ENCODE measurements at regions not wholly inside any gene's neighbourhood (a gene's known extent, or its start where the extent isn't known, plus 50 kb on each side); places are given as distances from the start of the nearest gene placed in this dataset.
"Not testable (repeated sequence)": the region's sequence is repeated elsewhere in the genome, so short reads cannot be mapped to it uniquely, and the experiment has no call there.

- Histone ChIP-seq H2BK20ac (ENCODE audit: low read depth, low read length) (no peak overlapping the region), H3K36me3 (ENCODE audit: control insufficient read depth, insufficient read depth, low read length) (no peaks in the 10 kb centered on the region), H2BK120ac (ENCODE audit: low read depth, low read length) (no peak overlapping the region), H3K18ac (ENCODE audit: low read depth, low read length) (no peak overlapping the region), H3K9ac (ENCODE audit: low read depth, low read length) (no peak overlapping the region), H4K20me1 (ENCODE audit: insufficient read depth, low read length) (no peaks in the 10 kb centered on the region), H2AFZ (replicated peaks; ENCODE audit: low read length, poor library complexity) (no peak overlapping the region), H4K91ac (ENCODE audit: insufficient read depth, low read depth, low read length) (no peak overlapping the region), H3K4ac (ENCODE audit: low read depth, low read length) (no peak overlapping the region), H3K4me2 (ENCODE audit: low read depth, low read length) (no peak overlapping the region), H2BK5ac (ENCODE audit: low read depth, low read length, poor library complexity, severe bottlenecking) (no peak overlapping the region), H3K9me1 (ENCODE audit: insufficient read depth, low read length) (no peaks in the 10 kb centered on the region), H3K79me1 (ENCODE audit: low read depth in 1 of 2, low read length in 2 of 2) (no peaks in the 10 kb centered on the region), H2AK5ac (ENCODE audit: low read depth, low read length) (no peak overlapping the region), H3K27ac (ENCODE audit: insufficient read depth, low read length) (no peak overlapping the region), H4K8ac (ENCODE audit: low read depth in 2 of 2, low read length in 2 of 2) (no peak overlapping the region), H3K27me3 (ENCODE audit: control insufficient read depth, insufficient read depth, low read length) (no peaks in the 10 kb centered on the region), H2BK15ac (ENCODE audit: low read depth, low read length) (no peak overlapping the region), H3K4me1 (ENCODE audit: control insufficient read depth, insufficient read depth, low read length) (no peaks in the 10 kb centered on the region), H3K56ac (ENCODE audit: extremely low read depth, insufficient read depth, low read length) (no peak overlapping the region), H3K23ac (ENCODE audit: low read depth, low read length) (no peak overlapping the region), H3K14ac (replicated peaks; ENCODE audit: low read depth, low read length) (no peak overlapping the region), H3K4me3 (ENCODE audit: insufficient read depth, low read depth, low read length) (no peak overlapping the region), H4K5ac (ENCODE audit: low read depth, low read length) (no peak overlapping the region), H3K9me3 (ENCODE audit: control insufficient read depth, insufficient read depth, low read length) (peaks cover 10% of the 10 kb centered on the region), H2AK9ac (replicated peaks; ENCODE audit: low read depth, low read length, poor library complexity) (no peak overlapping the region)
- dilution Hi-C loops (cut with HindIII; ENCODE audit: low sequenced_read_pairs, unreplicated experiment) (no loop called here), intact Hi-C loops (cut with micrococcal nuclease) (no loop called here), in situ Hi-C loops (cut with MboI; ENCODE audit: low sequenced_read_pairs) (no loop called here)
- POLR2A ChIA-PET (ENCODE audit: unreplicated experiment): no interaction called here
- CTCF ChIA-PET: no interaction called here
- no peak for ATAC-seq (ENCODE audit: low read depth)
- TF ChIP-seq RAD21 (IDR thresholded peaks at IDR 0.05; ENCODE audit: low read length): no peak
- TF ChIP-seq, protein P1, sequence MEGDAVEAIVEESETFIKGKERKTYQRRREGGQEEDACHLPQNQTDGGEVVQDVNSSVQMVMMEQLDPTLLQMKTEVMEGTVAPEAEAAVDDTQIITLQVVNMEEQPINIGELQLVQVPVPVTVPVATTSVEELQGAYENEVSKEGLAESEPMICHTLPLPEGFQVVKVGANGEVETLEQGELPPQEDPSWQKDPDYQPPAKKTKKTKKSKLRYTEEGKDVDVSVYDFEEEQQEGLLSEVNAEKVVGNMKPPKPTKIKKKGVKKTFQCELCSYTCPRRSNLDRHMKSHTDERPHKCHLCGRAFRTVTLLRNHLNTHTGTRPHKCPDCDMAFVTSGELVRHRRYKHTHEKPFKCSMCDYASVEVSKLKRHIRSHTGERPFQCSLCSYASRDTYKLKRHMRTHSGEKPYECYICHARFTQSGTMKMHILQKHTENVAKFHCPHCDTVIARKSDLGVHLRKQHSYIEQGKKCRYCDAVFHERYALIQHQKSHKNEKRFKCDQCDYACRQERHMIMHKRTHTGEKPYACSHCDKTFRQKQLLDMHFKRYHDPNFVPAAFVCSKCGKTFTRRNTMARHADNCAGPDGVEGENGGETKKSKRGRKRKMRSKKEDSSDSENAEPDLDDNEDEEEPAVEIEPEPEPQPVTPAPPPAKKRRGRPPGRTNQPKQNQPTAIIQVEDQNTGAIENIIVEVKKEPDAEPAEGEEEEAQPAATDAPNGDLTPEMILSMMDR (conservative IDR thresholded peaks at IDR 0.05; ENCODE audit: low read depth, low read length): no peak
- no peak for TF ChIP-seq SMC3 (IDR thresholded peaks at IDR 0.05; ENCODE audit: low read depth, low read length)
- no peak for TF ChIP-seq POLR2A (IDR thresholded peaks at IDR 0.05; ENCODE audit: low read depth, low read length)
- no peak for TF ChIP-seq USF2 (IDR thresholded peaks at IDR 0.05; ENCODE audit: low read depth, low read length)
- WGBS, 2 experiments (ENCODE audit: extremely low coverage in 2 of 2, insufficient read length in 1 of 2): 71% methylated on average over 1 of the region's 5 CpGs; no CpG with 5 or more reads in 1 of the 2 experiments
- no peak for DNase-seq
- BruUV-seq (replicated peaks): no TSS peak
Observed at GRCh38 chr3:4166540-4166939, 136.6 kb upstream of the SETMAR start.

- H2AK9ac ChIP-seq (replicated peaks; ENCODE audit: low read depth, low read length, poor library complexity); H3K9ac ChIP-seq (ENCODE audit: low read depth, low read length); H3K4ac ChIP-seq (ENCODE audit: low read depth, low read length); H3K56ac ChIP-seq (ENCODE audit: extremely low read depth, insufficient read depth, low read length); H4K91ac ChIP-seq (ENCODE audit: insufficient read depth, low read depth, low read length); H3K4me1 ChIP-seq (ENCODE audit: control insufficient read depth, insufficient read depth, low read length); H3K4me3 ChIP-seq (ENCODE audit: insufficient read depth, low read depth, low read length); H3K27me3 ChIP-seq (ENCODE audit: control insufficient read depth, insufficient read depth, low read length); H4K20me1 ChIP-seq (ENCODE audit: insufficient read depth, low read length); H3K18ac ChIP-seq (ENCODE audit: low read depth, low read length); H3K14ac ChIP-seq (replicated peaks; ENCODE audit: low read depth, low read length); DNase-seq; H4K5ac ChIP-seq (ENCODE audit: low read depth, low read length); H3K9me3 ChIP-seq (ENCODE audit: control insufficient read depth, insufficient read depth, low read length); H3K79me1 ChIP-seq (ENCODE audit: low read depth in 1 of 2, low read length in 2 of 2); H2AK5ac ChIP-seq (ENCODE audit: low read depth, low read length); in situ Hi-C loops (cut with MboI; ENCODE audit: low sequenced_read_pairs); H3K36me3 ChIP-seq (ENCODE audit: control insufficient read depth, insufficient read depth, low read length); H3K23ac ChIP-seq (ENCODE audit: low read depth, low read length); POLR2A ChIA-PET (ENCODE audit: unreplicated experiment); H2BK120ac ChIP-seq (ENCODE audit: low read depth, low read length); H2AFZ ChIP-seq (replicated peaks; ENCODE audit: low read length, poor library complexity); H3K4me2 ChIP-seq (ENCODE audit: low read depth, low read length); intact Hi-C loops (cut with micrococcal nuclease); H3K9me1 ChIP-seq (ENCODE audit: insufficient read depth, low read length); H3K27ac ChIP-seq (ENCODE audit: insufficient read depth, low read length); H4K8ac ChIP-seq (ENCODE audit: low read depth in 2 of 2, low read length in 2 of 2); BruUV-seq (replicated peaks); ATAC-seq (ENCODE audit: low read depth); H2BK20ac ChIP-seq (ENCODE audit: low read depth, low read length); H2BK15ac ChIP-seq (ENCODE audit: low read depth, low read length); dilution Hi-C loops (cut with HindIII; ENCODE audit: low sequenced_read_pairs, unreplicated experiment); H2BK5ac ChIP-seq (ENCODE audit: low read depth, low read length, poor library complexity, severe bottlenecking): not testable (repeated sequence)
- CTCF ChIA-PET: interaction anchor here (0.6 kb wide), 1 partner anchor 124 kb away, joined by 3 read pairs; no protein-coding TSS in a partner anchor
- no CpG with 5 or more reads among the region's 1 CpG for WGBS, 2 experiments (ENCODE audit: extremely low coverage in 2 of 2, insufficient read length in 1 of 2)
Observed at GRCh38 chr3:4167230-4167629, 135.9 kb upstream of the SETMAR start.

All from IMR-90 (cell line).